ENCODE measurements at regions not wholly inside any gene's neighbourhood (a gene's known extent, or its start where the extent isn't known, plus 50 kb on each side); places are given as distances from the start of the nearest gene placed in this dataset.

- TF ChIP-seq POLR2A (IDR thresholded peaks at IDR 0.05) (no peak), CTCF (IDR thresholded peaks at IDR 0.05 in 4 of 5, conservative IDR thresholded peaks at IDR 0.05 in 1 of 5) (no peak)
Measured at GRCh38 chr5:10892911-10893215, 131.8 kb upstream of the DAP start.

Data from gastrocnemius medialis (tissue), 4 donors.